GM12891 (cell line): ENCODE measurements at regions not wholly inside any gene's neighbourhood (a gene's known extent, or its start where the extent isn't known, plus 50 kb on each side); places are given as distances from the start of the nearest gene placed in this dataset.

Experiments
- DNase-seq: peaks from one replicate; pipeline ENCODE4 v3.0.0; 2011; ENCODE audit warnings: low spot score; ENCODE audit not compliant: insufficient read length
- FAIRE-seq: peaks from 2 replicates; lab custom pipeline; 2011; peaks lifted over from hg19 to GRCh38; lab: Jason Lieb, UNC
- PAX5 ChIP-seq: IDR thresholded peaks from 2 replicates; pipeline ENCODE4 v1.6.1; 2011; ENCODE audit warnings: low read length, moderate library complexity, mild to moderate bottlenecking; ENCODE audit not compliant: insufficient read depth, severe bottlenecking
- POLR2A ChIP-seq: IDR thresholded peaks from 2 replicates; pipeline ENCODE4 v1.6.1; 2011; ENCODE audit warnings: low read depth, low read length, control low read depth
- POLR2AphosphoS5 ChIP-seq: IDR thresholded peaks from 2 replicates; pipeline ENCODE4 v1.6.1; 2011; ENCODE audit warnings: low read depth, low read length, control low read depth
- POU2F2 ChIP-seq: IDR thresholded peaks from 2 replicates; pipeline ENCODE4 v1.6.1; 2011; ENCODE audit warnings: low read depth, mild to moderate bottlenecking, control low read depth, low read length, moderate library complexity
- SPI1 ChIP-seq: IDR thresholded peaks from 2 replicates; pipeline ENCODE4 v1.6.1; 2011; ENCODE audit warnings: low read depth, low read length, control low read depth
- TAF1 ChIP-seq: IDR thresholded peaks from 2 replicates; pipeline ENCODE4 v1.6.1; 2011; ENCODE audit warnings: low read depth, low read length, control low read depth

DNA sequence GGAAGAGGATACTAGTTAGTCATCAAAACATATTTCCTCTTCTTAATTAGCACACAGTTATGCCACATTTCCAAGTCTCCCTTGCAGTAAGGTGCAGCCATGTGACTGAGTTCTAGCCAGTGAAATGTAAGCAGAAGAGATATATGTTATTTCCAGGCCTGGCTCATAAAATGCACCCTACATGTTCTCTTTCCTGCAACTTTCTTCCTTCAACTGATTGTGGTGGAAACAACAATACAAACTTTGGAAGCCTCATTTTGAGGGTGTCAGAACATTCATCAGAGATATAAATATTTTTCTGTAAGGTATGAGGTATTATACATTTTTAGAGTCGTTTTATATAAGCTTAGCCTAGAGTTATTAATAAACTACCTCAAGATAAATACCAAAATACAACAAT, 110.9 kb upstream of the PDE7B start:
- no peak for TF ChIP-seq POLR2AphosphoS5
- TF ChIP-seq TAF1, result no peak
- no peak for TF ChIP-seq PAX5
- FAIRE-seq (no peak), DNase-seq (no peak)

DNA sequence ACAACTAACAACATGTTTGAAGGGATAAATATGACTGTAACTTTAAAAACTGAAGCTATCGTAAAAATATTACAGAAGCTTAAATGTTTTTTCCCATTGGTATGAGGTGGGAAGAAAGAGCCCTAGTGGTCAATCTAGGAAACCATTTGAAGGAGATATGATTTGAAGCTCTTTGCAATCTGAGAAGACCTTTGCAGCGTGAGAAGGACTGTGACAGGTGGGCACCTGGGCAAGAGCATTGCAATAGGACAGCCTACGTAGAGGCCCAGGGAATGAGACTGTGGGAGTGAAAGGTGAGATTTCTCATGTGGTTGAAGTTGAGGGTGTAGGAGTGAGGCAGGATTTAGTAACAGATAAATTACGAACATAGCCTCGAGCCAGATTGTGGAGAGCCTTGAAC, 108.0 kb upstream of the PDE7B start:
- FAIRE-seq (no peak), DNase-seq (no peak)

DNA sequence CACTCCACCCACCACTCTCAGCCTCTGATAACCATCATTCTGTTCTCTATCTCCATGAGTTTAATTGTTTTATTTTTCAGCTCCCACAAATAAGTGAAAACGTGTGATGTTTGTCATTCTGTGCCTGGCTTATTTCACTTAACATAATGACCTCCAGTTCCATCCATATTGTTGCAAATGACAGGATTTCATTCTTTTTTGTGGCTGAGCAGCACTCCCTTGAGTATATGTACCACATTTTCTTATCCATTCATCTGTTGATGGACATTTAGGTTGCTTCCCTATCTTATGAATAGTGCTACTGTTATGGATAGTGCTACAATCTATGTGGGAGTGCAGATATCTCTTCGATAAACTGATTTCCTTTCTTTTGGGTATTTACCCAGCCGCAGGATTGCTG, 103.3 kb upstream of the PDE7B start:
- TF ChIP-seq POLR2AphosphoS5 (no peak), POLR2A (no peak), SPI1 (no peak), TAF1 (no peak), PAX5 (no peak), POU2F2 (no peak)
- DNase-seq (no peak), FAIRE-seq (no peak)

More for the DNA sequence above, 108.0 kb upstream of the PDE7B start:
- TF ChIP-seq PAX5 (no peak), SPI1 (no peak)

DNA sequence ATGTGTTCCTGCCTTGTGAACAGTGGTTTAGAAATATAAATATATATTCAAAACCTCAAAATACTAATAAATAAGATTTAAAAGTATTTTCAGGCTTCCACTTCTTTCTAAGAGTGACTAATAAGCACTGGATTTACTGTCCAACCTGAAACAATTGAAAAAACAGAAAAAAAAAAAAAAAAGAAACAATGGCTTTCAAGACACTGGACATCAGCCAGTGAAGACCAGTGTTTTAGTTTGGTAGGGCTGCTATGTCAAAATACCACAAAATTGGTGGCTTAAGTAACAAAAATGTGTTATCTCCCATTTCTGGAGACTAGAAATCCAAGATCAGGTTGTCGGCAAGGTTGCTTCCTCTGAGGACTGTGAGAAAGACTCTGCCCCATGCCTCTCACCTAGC, 101.4 kb upstream of the PDE7B start:
- FAIRE-seq (no peak), DNase-seq (no peak)
- no peak for TF ChIP-seq POLR2A
- no peak for TF ChIP-seq SPI1
- no peak for TF ChIP-seq PAX5
- no peak for TF ChIP-seq POU2F2
- no peak for TF ChIP-seq POLR2AphosphoS5
- TF ChIP-seq TAF1, result no peak

DNA sequence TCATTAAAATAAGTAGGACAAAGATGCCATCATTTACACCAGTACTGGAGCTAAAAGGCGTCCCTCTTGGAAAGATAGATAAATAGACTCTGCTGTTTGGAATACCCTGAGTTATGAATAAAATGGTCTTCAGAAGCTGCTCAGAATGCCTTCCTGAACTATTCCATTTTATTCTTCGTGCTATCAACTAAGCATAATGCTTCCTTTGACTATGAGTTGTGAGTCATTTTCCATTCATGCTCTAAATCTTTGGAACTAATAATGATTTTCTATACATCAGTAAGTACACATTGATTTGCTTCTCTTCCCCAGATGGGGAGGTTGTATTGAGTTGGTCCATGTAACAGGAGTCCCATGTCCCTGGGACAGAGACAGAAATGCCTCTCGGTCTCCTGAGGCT, 98.3 kb upstream of the PDE7B start:
- TF ChIP-seq PAX5, result no peak
- TF ChIP-seq TAF1, result no peak
- TF ChIP-seq SPI1, result no peak
- no peak for TF ChIP-seq POU2F2
- no peak for TF ChIP-seq POLR2AphosphoS5
- TF ChIP-seq POLR2A, result no peak
- DNase-seq, result no peak
- no peak for FAIRE-seq

DNA sequence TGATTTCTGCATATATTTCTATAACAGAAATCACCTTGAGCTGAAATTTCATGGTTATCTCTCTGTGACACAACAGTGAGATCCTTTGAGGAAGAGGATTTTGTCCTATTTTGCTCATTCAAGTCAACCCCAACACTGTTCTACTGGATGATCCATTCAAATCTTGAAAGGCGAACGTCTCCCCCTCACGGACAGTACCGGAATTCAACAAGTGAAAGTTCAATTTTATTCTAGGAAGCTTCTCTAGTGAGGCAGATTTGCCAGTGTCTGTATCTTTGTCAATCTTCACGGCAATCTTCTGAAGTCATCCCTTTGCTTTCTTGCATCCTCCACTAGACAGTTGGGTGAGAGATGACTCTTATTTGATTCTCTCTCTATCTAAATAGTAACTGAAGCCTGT, 91.7 kb upstream of the PDE7B start:
- no peak for FAIRE-seq
- TF ChIP-seq POLR2A (no peak), POU2F2 (no peak), POLR2AphosphoS5 (no peak), SPI1 (no peak), PAX5 (no peak), TAF1 (no peak)
- DNase-seq, result no peak

DNA sequence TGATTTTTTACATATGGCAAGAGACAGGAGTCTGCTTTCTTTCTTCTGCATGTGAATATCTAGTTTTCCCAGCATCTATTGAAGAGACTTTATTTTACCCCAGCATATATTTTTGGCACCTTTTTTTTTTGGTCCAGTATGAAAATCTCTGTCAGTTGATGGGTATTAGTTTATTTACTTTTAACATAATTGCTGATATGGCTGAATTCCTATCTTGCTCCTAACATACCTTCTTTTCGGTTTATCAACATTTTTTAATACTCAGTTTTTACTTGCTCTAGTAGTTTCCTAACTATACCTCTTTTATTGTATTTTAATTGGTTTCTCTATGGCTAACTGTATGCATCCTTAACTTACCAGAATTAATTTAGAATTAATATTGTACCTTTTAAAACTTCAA, 77.5 kb upstream of the PDE7B start:
- FAIRE-seq (no peak), DNase-seq (no peak)
- TF ChIP-seq TAF1 (no peak), POU2F2 (no peak), PAX5 (no peak), POLR2AphosphoS5 (no peak), POLR2A (no peak), SPI1 (no peak)

DNA sequence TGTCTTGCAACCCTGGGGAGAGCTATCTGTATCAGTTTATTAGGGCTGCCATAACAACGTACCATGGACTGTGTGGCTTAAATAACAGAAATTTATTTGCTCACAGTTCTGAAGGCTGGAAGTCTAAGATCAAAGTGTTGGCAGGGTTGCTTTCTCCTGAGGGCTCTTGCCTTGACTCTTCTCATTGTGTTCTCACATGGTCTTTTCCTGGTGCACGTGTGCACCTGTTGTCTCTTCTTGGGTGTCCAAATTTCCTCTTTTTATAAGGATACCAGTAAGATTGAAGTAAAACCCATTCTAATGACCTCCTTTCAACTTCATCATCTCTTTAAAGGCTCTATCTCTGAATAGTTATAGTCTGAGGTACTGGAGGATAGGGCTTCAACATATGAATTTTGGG, 72.3 kb upstream of the PDE7B start:
- FAIRE-seq (no peak), DNase-seq (no peak)

DNA sequence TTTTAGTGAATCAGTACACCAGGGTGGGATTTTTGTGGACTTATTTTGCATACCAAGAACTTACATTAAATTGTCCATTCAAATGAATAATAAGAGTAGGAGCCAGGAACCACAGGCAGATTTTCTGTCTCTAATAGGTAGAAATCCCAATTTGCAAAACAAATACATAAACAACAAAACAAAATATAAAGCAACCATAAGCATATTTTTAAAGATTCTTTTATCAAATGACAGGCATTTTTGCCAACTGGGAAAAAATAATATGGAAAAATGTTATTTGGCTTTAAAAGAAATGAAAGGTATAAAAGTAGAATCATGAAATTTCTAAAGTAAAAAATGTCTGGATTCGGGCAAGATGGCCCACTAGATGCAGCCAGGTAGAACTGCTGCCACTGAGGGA, 71.2 kb upstream of the PDE7B start:
- FAIRE-seq (no peak), DNase-seq (no peak)
- no peak for TF ChIP-seq PAX5
- no peak for TF ChIP-seq POLR2AphosphoS5
- no peak for TF ChIP-seq POU2F2
- no peak for TF ChIP-seq TAF1
- TF ChIP-seq SPI1, result no peak
- TF ChIP-seq POLR2A, result no peak

More for the DNA sequence above, 72.3 kb upstream of the PDE7B start:
- TF ChIP-seq TAF1, result no peak

DNA sequence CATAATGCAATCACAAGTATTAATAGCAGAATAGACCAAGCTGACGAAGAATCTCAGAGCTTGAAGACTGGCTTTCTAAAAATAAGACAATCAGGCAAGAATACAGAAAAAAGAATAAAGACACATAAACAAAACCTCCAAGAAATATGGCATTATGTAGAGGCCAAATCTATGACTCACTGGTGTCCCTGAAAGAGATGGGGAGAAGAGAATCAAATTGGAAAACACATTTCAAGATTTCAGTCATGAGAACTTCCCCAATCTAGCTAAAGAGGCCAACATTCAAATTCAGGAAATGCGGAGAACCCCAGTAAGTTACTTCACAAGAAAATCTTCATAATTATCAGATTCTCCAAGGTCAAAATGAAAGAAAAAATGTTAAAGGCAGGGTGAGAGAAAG, 69.0 kb upstream of the PDE7B start:
- FAIRE-seq (no peak), DNase-seq (no peak)
- TF ChIP-seq PAX5, result no peak
- TF ChIP-seq POLR2A, result no peak
- no peak for TF ChIP-seq POU2F2
- no peak for TF ChIP-seq SPI1
- no peak for TF ChIP-seq TAF1
- no peak for TF ChIP-seq POLR2AphosphoS5

DNA sequence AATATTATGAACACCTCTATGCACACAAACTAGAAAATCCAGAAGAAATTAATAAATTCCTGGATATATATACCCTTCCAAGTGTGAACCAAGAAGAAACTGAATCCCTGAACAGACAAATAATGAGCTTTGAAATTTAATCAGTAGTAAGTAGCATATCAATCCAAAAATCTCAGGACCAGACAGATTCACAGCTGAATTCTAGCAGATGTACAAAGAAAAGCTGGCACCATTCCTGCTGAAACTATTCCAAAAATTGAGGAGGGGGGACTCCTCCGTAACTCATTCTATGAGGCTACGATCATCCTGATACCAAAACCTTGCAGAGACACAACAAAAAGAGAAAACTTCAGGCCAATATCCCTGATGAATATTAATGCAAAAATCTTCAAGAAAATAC, 67.0 kb upstream of the PDE7B start:
- FAIRE-seq, result no peak
- DNase-seq, result no peak
- no peak for TF ChIP-seq POLR2A
- no peak for TF ChIP-seq PAX5

DNA sequence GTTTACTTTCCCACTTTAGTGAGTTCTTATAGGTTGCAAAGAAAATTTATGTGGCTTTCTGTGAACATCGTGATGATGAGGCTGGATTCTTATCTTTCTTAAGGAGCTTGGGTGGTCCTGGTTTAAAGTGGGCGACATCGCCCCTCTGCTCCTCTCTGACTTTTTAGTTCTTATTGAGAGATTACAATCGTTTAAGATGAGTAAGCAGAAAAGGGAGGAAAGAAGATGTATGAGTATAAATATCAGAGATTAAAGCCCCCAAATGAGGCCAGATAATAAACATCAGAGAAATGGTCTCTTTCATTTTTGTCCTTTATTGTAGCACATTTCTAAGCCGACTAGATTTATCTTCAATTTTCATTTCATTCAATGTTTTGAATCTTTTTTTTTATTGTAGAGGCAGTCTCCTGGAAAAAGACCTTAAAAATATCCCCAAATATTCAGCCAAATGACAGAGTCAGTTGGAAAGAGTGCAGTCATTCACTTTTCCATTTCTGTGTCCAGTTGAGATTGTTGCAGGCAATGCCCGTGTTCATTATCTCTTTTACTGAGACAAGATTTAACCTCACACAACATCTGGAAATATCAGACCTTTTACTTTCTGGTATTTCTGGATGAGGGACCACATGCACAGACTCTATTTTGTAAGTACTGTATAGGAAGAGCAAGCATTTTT, 62.0 kb upstream of the PDE7B start:
- TF ChIP-seq TAF1 (no peak), SPI1 (no peak), POLR2A (no peak), POU2F2 (no peak), PAX5 (no peak), POLR2AphosphoS5 (no peak)
- no peak for DNase-seq
- FAIRE-seq, result no peak
